ENCODE measurements at regions not wholly inside any gene's neighbourhood (a gene's known extent, or its start where the extent isn't known, plus 50 kb on each side); places are given as distances from the start of the nearest gene placed in this dataset.
A peak's percentile ranks its signal among the peaks of the same experiment; 100 is the strongest.

DNA sequence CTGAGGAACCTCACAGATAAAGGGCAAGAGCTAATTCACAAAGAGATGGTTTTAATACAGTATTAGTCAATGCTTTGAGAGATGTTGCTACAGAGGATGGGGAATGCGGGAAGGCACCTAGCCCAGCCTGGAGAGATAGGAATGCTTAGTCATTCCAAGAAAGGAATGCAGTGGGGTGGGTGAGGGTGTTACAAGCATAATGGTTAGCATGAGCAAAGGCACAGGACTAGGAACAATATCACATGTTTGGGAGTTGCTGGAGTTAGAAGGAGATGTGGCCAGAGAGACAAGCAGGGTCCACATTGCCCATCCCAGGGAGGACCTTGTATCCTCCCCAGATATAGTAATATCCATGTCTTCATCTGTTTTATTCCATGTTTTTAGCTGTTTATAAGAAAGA, 107.0 kb upstream of the OGFRL1 start:
- peaks cover 8% of the 10 kb centered on the region for H3K4me1 Mint-ChIP-seq
- TF ChIP-seq, protein P1, sequence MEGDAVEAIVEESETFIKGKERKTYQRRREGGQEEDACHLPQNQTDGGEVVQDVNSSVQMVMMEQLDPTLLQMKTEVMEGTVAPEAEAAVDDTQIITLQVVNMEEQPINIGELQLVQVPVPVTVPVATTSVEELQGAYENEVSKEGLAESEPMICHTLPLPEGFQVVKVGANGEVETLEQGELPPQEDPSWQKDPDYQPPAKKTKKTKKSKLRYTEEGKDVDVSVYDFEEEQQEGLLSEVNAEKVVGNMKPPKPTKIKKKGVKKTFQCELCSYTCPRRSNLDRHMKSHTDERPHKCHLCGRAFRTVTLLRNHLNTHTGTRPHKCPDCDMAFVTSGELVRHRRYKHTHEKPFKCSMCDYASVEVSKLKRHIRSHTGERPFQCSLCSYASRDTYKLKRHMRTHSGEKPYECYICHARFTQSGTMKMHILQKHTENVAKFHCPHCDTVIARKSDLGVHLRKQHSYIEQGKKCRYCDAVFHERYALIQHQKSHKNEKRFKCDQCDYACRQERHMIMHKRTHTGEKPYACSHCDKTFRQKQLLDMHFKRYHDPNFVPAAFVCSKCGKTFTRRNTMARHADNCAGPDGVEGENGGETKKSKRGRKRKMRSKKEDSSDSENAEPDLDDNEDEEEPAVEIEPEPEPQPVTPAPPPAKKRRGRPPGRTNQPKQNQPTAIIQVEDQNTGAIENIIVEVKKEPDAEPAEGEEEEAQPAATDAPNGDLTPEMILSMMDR (IDR thresholded peaks at IDR 0.05; ENCODE audit: unreplicated experiment), result no peak
- H3K27ac Mint-ChIP-seq, result no peak overlapping the region
- no peaks in the 10 kb centered on the region for H3K27me3 Mint-ChIP-seq (ENCODE audit: low read depth)
- H3K36me3 Mint-ChIP-seq, result peaks cover 11% of the 10 kb centered on the region
- DNase-seq (ENCODE audit: low spot score in 2 of 2, unreplicated experiment in 2 of 2), result no peak
- peaks cover 37% of the 10 kb centered on the region for H3K9me3 Mint-ChIP-seq
- no peak overlapping the region for H3K4me3 Mint-ChIP-seq

DNA sequence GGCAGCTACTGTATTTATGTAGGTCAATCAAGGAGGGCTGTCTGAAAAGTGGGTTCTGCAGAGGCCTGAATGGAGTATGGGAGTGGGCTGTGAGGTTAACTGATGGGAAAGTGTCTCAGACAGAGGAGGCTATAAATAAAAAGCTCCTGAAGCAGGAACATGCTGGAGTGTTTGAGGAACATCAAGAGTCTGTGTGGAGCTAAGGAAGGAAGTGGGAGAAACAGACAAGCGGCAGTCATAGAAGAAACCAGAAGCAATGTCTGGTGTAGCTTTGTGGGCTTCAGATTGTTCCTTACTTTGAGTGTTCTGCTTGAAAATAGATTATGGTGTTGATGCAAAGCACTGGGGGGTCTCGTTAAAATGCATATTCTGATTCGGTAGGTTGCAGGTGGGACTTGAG, 101.5 kb upstream of the OGFRL1 start:
- peaks cover 7% of the 10 kb centered on the region for H3K27me3 Mint-ChIP-seq (ENCODE audit: low read depth)
- peaks cover 1% of the 10 kb centered on the region for H3K4me1 Mint-ChIP-seq
- peaks cover 33% of the 10 kb centered on the region for H3K9me3 Mint-ChIP-seq
- TF ChIP-seq, protein P1 (IDR thresholded peaks at IDR 0.05; ENCODE audit: unreplicated experiment), result no peak
- DNase-seq (ENCODE audit: low spot score in 2 of 2, unreplicated experiment in 2 of 2), result no peak
- no peak overlapping the region for H3K27ac Mint-ChIP-seq
- no peak overlapping the region for H3K4me3 Mint-ChIP-seq
- peaks cover 11% of the 10 kb centered on the region for H3K36me3 Mint-ChIP-seq

DNA sequence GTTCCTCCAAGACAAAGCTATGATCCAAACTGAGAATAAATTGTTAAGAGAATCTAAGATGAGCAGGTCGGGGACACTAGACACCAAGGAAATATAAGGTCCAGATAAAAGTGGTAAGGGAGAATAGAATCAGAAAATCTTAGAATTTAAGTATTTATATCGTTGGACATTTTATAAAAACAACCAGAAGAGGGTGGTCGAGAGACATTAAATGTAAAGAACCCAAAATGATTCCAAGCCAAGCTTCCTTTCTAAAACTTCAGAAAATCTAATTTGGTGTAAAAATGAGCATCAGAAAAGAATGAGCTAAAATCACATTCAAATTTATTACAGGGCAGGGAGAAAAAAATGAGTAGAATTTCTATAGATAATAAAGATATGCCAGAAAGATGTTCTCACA, 97.8 kb upstream of the OGFRL1 start:
- no peak for DNase-seq (ENCODE audit: low spot score in 2 of 2, unreplicated experiment in 2 of 2)
- no peaks in the 10 kb centered on the region for H3K36me3 Mint-ChIP-seq
- H3K27ac Mint-ChIP-seq, result no peak overlapping the region
- H3K27me3 Mint-ChIP-seq (ENCODE audit: low read depth), result peaks cover 7% of the 10 kb centered on the region
- TF ChIP-seq, protein P1 (IDR thresholded peaks at IDR 0.05; ENCODE audit: unreplicated experiment), result peak; percentile 44
- H3K4me1 Mint-ChIP-seq, result peaks cover 1% of the 10 kb centered on the region
- peaks cover 7% of the 10 kb centered on the region for H3K9me3 Mint-ChIP-seq
- H3K4me3 Mint-ChIP-seq, result no peak overlapping the region

DNA sequence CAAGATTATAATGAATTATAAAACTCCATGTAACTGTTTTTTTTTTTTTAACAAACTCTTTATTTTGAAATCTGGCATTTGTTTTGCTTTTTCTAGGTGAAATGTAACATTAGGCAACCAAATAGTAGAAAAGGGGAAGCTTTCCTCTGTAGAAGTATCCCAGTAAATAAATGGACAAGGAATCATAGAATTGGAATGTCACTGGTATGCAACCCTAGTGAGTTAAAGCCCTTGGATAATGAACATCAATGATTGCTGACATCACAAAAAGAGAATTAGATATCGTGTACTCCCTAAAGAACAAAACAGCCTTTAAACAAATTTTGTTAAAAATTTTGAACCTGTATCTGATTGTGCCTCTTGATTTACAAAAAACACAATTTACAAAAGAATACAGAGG, 93.9 kb upstream of the OGFRL1 start:
- Mint-ChIP-seq H3K27me3 (ENCODE audit: low read depth) (peaks cover 5% of the 10 kb centered on the region), H3K27ac (no peak overlapping the region), H3K4me1 (peaks cover 14% of the 10 kb centered on the region), H3K36me3 (no peaks in the 10 kb centered on the region), H3K4me3 (no peak overlapping the region), H3K9me3 (peaks cover 7% of the 10 kb centered on the region)
- TF ChIP-seq, protein P1 (IDR thresholded peaks at IDR 0.05; ENCODE audit: unreplicated experiment), result no peak
- no peak for DNase-seq (ENCODE audit: low spot score in 2 of 2, unreplicated experiment in 2 of 2)

DNA sequence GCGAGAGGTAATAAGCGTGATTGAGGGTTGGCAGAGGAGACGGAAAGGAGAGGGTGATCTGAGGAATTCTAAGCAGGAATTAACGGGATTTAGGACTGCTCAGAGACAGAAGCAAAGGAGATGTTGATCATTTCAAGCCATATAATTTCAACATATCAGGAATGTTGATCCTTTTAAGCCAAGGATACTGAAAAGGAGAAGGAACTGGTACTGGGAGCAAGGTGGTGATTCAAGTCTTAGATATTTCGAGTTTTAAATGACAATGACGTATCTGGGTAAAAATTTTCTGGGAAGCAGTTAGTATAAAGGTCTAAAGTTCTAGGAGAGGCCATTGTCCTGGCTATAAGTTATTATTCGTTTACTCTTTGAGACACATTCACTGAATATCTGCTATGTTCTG, 91.3 kb upstream of the OGFRL1 start:
- H3K4me3 Mint-ChIP-seq, result no peak overlapping the region
- no peak for DNase-seq (ENCODE audit: low spot score in 2 of 2, unreplicated experiment in 2 of 2)
- H3K4me1 Mint-ChIP-seq, result peaks cover 12% of the 10 kb centered on the region
- TF ChIP-seq, protein P1 (IDR thresholded peaks at IDR 0.05; ENCODE audit: unreplicated experiment), result no peak
- H3K27me3 Mint-ChIP-seq (ENCODE audit: low read depth), result no peaks in the 10 kb centered on the region
- H3K36me3 Mint-ChIP-seq, result no peaks in the 10 kb centered on the region
- peak overlapping the region; percentile 25 for H3K27ac Mint-ChIP-seq
- H3K9me3 Mint-ChIP-seq, result peaks cover 7% of the 10 kb centered on the region

DNA sequence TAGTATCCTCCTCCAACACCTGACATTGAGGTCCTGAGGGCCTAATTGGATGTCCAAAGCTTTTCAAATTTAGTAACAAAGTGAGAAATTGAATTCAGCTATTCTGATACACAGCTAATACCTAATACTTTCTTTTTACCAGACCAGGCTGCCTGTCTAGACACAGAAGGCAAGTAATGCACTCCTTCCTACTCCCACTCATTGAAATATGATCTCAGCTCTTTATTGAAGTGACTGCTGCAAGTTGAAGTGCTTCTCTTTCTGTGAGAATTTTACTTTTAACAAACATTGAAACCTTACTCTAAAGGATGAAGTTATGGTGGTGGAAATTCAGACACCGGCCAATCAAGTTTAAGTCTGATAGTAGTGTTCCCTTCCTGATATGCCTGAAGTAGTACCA, 90.8 kb upstream of the OGFRL1 start:
- Mint-ChIP-seq H3K27ac (peak overlapping the region; percentile 35), H3K4me3 (no peak overlapping the region)
- TF ChIP-seq, protein P1 (IDR thresholded peaks at IDR 0.05; ENCODE audit: unreplicated experiment), result no peak

More for the DNA sequence above, 90.8 kb upstream of the OGFRL1 start:
- H3K36me3 Mint-ChIP-seq, result no peaks in the 10 kb centered on the region
- H3K9me3 Mint-ChIP-seq, result peaks cover 7% of the 10 kb centered on the region
- H3K27me3 Mint-ChIP-seq (ENCODE audit: low read depth), result no peaks in the 10 kb centered on the region
- peaks cover 12% of the 10 kb centered on the region for H3K4me1 Mint-ChIP-seq
- no peak for DNase-seq (ENCODE audit: low spot score in 2 of 2, unreplicated experiment in 2 of 2)

Data from mesothelial cell of epicardium (in vitro differentiated cells).